Nucleus accumbens (tissue), 56 donors: ENCODE measurements at regions not wholly inside any gene's neighbourhood (a gene's known extent, or its start where the extent isn't known, plus 50 kb on each side); places are given as distances from the start of the nearest gene placed in this dataset.

Experiments used
- DNase-seq, 56 donors: peaks; one replicate each; lab custom pipeline; 2025; lab: John Stamatoyannopoulos, UW

DNA sequence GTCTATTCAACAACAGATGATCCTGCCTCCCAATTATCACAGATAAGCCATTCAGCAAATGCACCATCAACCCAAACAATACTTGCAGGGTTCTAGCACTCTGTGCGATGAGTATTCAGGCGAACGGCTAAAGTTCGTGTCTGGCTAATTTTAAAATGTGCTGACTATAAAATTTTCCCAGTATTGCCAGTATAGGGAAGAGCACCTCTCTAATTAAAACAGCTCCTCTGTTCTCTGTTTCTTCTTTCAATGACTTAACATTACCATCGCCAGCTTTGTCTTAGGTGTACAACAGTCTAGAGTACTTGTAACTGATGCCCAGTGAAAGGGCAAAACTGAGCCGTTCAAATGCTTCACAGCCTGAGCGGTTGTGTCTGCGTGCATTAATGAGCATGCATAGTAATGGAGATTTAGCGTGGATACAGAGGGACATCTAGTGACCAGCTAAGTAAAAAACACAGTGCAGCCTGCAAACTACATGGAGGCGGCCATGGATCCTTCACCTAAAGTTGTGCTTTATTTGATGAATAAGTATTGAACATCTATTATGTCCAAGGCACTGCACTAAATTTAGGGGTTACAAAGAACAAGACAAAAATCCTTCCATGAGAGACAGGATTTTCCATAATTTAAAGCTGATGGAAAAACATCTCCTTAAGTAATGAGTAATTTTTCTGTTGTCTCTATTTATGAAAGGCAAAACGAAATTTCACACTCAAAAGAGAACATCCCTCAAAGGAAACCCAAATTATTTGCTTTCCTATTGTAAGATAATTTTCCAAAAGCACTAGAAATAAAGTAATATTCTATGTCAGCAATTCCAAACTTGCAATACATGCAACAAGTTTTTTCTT is 120.0 kb downstream of the SETD4 start:
- DNase-seq, result peak in 21 of 56 donors; percentile 8 to 54 (median 18)

DNA sequence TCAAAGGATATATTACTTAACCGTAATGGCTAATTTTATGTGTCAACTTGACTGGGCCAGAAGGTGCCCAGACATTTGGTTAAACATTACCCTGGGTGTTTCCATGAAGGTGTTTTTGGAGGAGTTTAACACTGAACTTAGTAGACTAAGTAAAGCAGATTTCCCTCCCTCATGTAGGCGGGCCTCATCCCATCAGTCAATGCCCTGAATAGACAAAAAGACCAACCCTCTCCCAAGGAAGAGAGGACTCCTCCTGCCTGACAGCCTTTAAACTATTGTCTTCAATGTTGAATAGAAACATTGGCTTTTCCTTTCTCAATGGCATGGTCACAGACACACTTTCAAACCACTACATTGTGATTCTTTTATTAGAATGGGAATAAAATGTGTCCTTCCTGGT is 121.9 kb downstream of the SETD4 start:
- DNase-seq, result no peak

DNA sequence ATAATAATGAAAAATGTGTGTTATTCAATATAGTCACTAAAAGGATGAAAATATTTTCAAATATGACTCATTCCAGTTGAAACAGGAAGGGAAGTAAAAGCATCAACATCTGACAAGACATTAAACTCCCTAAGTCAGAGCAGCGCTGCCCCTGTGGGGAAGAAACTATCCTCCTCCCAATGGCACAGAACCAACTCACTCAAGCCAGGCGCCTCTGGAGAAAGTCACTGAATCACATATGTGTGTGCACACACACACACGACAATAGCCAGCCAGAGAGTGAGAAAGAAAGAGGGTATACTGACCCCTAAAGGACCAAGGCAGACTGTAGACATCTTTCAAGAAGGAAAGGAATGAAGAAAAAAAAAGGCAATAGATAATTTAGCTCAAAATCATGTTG is 126.9 kb downstream of the SETD4 start:
- DNase-seq, result peak in 3 of 56 donors; percentile 3 to 5 (median 3)

DNA sequence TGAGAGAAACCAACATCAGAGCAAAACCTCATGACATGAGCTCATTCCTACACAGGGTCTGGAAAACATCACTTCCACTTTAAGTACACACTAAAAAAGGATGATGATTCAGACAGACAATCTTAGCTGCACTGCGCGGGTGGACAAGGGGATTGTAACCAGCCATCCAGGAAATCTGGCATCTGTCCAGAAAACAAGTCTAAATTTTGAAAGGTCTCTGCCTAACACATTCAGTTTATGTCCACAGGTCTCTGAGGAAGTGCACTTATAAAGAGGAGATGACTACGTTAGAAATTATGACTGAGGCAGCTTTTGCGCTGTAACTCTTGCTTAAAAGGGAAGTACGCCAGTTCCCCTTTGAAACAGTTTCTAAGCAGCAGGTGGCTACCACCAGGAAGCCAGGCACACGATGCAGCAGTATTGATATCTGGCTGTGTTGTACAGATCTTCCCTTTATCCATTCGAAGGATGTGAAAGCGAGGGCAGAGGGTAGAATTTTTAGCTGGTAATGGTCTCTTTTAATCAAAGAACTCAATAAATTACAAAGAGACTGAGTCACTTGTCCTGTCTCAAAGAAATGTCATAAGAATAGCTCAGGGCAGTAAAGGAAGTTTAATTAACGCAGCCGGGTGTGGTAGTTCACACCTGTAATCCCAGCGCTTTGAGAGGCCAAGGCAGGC is 128.0 kb downstream of the SETD4 start:
- DNase-seq, result peak in 7 of 56 donors; percentile 5 to 31 (median 18)

DNA sequence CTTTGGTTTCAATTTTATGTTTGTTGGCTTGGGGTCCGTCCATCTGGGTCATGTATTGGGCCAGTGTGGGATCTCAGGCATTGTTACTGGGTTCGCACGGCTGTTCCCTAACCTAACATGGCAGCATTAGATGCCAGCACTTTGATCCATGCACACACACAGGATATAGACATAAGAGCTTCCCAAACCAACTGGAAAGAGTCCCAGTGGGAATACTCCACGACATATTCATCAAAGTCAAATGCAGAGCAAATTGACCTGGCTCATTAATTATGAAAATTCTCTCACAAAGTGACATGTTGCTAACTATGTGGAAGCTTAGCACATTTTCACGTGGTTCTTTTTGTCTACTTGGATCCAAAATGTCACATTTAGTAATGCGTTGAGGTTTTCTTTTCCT is 130.4 kb downstream of the SETD4 start:
- DNase-seq, result no peak

DNA sequence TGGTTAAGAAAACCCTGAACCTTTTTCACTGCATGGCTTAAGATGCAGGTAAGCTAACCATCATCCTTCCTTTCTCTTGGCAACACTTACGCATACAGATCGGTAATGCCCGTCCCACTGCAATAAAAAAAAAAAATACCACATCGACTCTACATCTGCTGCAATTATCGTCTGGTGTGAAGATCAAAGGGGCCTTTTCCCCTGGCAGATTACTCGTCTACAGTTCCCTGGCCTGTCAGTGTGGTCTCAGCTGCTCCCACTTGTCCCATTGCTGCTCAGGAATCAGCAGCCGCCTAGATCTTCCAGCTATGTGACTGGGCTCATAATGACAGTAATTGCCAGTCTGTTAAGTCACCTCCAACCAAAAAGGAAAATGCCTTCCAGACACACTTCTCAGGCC is 133.1 kb downstream of the SETD4 start:
- no peak for DNase-seq

DNA sequence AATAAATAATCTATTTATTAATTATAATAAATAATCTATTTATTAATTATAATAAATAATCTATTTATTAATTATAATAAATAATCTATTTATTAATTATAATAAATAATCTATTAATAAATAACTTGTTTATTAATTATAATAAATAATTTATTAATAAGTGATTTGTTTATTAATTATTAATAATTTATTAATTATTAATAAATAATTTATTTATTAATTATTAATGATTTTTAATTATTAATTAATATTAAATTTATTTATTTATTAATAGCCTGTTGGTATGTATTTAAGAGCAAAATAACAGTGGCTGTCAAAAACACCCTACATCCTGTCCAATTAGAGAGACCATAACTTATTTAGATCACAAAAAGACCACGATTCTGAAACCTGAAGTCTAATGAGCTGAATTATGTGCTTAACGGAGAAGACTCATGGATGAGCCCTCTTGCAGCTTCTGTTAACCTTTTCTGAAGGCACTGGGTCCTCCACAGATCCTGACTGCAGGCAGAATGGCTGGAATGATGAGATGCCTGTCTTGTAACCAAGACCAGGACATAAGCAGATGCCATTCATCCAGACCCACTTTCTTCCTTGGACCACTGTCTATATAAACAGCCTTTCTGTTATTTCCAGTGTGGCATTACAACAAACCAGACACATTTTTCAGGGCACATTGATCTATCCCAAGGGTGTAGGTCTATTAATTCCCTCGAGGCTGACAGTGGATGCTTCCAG is 134.2 kb downstream of the SETD4 start:
- DNase-seq, result no peak

DNA sequence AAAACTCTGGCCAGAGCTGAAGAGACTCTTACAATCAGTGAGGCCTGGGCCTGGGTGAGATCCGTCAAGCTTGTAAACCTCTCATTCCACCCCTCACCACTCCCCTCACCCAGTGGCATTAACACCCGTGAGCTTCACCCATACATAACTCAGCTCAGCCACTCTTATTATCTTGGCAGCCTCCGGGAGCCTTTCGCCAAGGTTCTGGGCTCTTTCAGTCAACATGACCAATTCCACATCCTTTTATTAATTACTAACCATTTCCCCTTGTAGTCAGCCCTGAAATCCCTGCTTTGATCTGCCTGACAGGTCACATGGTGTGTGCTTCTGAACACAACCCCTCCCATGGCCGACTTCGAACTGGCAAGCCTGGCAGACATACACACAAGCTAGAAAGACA is 134.8 kb downstream of the SETD4 start:
- no peak for DNase-seq

DNA sequence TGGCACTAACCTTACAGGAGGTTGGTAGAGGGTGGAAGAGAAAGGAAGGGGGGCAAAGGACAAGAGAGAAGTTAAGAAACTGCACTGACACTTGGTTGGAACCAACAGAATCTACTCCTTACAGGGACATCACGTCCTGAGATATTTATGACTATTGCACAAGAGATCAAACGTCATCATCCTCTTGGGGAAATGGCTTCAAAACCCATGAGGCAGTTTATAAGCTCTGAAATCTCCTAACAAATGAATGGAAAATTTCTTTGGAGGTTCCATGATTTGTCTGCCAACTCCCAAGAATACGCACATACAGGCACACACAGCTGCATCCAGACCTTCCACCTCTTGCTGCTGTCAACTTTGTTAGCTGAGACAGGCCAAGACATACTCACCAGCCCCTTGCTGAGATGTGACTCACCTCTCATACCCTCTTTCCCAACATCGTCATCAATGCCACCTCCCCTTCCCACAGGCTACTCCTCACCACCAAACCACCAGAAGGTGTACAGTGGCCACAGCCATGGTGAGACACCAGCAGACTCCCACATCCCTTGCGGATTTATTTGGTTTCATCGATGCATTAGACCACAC is 135.5 kb downstream of the SETD4 start:
- DNase-seq, result no peak

DNA sequence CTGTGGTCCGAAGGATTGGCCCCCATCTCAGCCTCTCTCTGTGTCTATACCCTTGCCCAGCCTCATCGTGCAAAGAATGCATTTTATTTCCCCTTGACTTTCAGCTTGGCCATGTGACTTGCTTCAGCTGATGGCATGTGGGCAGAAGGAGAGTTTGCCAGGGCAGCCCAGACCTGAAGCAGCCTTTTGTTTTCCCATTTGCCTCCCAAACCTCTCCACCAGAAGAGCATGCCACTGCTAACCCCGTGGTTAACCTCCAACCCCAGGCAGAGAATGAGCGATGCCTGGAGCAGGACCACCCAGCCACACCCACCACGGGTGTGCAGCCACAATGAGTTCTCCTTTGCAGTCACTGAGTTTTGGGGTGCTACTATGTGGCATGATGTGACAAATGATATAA is 136.4 kb downstream of the SETD4 start:
- no peak for DNase-seq

DNA sequence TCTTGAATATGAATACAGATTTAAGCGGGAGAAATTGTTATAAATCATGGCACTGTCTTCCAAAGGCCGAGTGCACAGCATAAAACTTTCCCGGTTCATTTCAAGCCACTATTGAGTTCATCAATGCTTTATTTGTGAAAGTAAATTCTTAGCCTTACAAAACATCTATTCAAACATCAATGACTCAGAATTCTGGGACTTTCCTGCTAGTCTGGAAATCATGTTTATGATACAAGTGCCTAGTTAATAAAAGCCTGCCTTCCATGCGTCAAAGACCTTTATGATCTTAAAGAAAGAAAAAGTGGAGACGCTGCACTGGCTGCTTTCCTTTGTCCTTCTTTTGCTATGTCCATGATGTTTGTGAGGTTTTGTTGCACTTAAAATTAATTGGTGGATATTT is 137.7 kb downstream of the SETD4 start:
- no peak for DNase-seq

DNA sequence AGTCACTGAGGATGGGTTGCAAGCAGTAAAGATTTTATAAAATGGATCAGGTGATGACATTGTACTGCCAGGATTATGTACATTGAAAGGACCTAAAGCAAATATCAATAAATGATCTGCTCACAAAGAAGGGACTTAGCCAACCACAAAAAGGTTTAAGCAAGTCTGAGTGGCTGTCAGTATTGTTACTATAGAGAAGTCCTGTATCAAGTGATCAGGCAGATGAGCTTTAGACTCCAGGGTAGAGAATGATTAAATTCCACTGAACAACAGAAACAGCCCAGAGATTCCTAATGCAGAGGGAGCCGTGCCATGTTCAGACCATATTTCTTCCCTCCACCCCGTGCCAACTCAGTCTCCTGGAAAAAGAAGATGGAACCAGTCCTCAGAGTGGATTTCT is 138.9 kb downstream of the SETD4 start:
- DNase-seq, result no peak

DNA sequence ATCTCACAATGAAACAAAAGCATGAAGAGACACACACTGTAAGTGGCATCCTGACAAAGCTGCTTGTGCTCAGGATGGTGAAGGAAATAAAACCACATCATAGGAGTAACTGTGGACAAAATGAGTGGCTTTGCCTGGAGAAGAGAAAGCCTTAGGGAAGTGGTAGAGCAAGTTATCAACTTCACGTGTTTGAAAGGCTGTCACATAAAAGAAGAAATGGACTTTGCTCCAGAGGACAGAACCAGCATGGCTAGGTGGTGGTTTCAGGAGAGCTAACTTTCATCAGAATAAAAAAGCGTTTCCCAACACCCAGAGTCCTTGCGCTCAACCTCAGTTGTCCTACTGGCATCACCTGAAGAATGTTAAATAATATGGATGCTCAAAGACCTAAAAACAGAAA is 139.9 kb downstream of the SETD4 start:
- no peak for DNase-seq

DNA sequence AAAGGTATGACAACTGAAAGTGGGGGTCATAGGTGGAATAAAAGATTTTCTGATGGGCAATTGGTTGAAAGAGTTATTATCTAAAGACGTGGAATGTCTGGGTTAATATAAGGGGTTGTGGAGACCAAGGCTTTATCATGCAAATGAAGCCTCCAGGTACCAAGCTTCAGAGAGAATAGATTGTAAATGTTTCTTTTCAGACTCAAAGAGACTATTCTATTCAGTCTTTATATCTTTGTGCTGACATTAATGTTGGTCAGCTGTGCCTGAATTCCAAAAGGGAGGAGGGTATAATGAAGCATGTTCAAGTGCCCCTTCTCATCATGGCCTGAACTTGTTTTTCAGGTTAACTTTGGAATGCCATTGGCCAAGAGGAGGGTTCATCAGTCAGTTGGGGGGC is 145.3 kb downstream of the SETD4 start:
- DNase-seq, result no peak

DNA sequence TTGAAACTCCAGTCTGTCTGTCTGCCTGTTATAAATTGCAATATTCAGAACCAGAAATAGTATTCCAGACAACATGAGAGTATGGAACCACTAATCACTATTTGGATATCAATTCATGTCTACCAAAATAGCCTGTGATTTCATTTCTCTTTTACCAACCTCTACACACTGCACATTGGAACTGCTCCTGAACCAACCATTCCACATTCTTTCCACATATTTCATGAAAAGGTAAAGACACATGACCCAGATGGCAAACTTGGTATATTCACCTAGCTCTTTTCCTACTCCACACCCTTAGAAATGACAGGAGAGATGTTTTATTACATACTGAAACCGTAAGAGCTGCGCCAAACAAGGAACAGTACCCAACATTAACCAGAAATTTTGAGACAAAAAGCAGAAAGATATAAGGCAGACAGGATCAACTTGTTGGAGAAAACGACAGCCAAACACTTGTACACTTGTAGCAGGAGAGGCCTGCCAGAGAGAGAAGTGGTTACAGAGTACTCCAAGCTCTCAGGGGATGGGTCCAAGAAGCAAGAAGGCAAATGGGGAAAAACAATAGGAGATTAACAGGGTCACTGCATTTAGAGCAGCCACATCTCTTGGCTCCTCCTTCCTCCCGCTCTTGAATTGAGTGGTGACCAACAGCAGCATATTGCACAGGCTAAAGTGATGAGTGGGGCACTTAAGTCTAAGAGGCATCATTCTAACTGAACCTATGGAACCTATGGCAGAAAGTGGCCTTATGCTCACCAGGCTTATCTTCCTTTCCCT is 148.7 kb downstream of the SETD4 start:
- DNase-seq, result no peak

DNA sequence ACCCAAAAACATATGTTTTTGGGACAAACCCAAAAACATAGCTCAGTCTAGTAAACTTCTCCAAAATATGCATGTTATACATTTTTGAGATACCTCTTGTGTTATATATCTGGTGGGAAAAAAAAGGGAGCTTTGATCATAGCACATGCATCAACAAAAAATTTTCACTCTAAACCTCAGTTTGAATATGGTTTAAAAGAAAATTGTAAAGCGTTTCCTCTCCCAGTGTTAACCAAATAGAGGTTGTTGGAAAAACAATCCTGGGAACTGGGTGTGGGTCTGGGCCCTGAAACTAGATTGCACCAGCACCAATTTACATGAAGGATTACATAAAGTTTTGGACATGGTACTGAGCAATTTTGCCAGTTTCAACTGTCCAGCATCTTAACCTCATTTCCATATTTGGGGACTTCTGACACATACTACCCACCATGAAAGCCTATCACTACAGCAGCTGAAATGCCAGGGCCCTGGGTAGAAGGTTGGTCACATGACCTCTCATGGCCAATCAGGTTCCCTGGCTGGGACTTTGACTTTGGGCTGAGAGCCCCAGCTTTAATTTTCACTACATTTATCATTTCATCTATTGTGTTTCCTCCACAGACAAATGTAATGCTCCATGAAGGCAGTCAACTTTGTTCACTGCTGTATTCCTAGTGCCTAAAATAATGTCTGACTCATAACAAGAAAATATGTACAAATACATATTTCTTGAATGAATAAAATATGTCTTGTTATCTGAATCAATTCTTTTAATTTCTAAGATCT is 150.7 kb downstream of the SETD4 start:
- no peak for DNase-seq

DNA sequence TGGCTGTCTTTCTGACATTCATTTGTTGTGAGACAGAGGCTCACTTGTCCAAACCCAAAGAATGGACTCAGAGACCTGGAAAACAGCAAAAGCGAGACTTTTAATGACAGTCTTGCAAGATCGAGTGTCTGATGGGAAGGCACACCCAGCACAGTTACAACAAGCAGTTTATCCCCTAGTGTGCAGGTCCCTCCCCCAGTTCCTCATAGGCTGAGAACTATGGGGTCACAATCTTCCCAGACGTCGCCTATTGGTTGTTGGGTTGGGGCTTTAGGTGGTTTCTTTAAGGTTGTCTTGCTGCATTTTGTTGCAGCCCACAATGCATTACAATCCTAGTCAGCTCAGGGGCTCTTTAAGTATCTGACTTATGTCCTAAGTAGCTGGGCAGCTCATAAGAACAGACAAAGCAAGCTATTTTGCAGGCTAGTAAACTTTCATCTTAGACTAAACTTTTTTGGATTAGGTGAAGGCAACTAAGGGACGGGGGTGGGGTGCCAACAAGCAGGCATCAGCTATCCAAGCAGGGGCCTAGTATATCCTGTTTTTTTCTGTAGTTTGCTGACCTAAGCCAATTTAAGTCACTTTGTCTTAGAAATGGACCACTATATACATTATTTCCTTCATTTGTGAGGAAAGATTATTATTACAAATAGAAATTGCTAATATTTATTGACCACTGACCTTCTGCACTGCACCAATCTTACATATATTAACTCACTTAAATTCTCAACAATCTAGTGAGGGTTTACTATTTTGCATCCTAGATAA is 151.8 kb downstream of the SETD4 start:
- DNase-seq, result no peak

DNA sequence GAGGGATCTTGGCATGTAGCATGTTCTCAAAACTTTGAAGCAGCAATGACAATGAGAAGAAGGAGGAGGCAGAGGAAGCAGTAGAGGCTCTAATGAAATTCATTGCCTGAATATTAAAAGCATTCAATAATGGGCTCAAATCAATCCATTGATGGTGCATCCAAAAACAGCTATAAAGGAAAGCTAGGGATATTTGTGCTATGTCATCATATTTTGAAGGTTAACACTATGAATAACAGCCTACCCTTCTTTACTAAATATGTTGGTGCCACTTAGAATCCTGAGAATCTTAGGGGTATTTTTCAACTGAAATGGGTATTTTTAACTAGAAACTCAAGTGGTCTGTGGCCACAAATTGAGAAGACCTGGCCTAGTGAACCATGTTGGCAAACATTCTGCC is 153.7 kb downstream of the SETD4 start:
- no peak for DNase-seq

DNA sequence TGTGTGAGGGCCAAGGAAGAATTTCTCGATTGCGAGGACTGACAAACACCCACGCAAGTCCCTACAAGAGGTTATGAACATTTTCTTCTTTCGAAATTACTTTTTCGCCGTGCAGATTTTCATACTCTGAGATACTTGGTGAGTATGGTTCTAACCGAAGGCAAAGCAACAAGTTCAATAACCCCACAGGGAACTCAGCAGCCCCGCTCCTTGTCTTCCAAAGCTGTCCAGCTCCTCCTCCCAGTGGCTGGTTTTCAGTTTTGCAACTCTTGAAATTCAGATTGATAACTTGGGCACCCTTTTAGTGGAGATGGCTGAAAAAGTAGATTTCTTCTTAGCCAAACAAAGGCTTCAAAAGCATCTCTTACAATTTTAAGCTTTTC is 154.4 kb downstream of the SETD4 start:
- DNase-seq, result no peak
